ENCODE measurements at regions not wholly inside any gene's neighbourhood (a gene's known extent, or its start where the extent isn't known, plus 50 kb on each side); places are given as distances from the start of the nearest gene placed in this dataset.
"Not testable (repeated sequence)": the region's sequence is repeated elsewhere in the genome, so short reads cannot be mapped to it uniquely, and the experiment has no call there.

- DNase-seq (ENCODE audit: low read depth in 2 of 2) = no peak
Measured at GRCh38 chr13:79870766-79871165, 389.8 kb downstream of the NDFIP2 start.

DNA sequence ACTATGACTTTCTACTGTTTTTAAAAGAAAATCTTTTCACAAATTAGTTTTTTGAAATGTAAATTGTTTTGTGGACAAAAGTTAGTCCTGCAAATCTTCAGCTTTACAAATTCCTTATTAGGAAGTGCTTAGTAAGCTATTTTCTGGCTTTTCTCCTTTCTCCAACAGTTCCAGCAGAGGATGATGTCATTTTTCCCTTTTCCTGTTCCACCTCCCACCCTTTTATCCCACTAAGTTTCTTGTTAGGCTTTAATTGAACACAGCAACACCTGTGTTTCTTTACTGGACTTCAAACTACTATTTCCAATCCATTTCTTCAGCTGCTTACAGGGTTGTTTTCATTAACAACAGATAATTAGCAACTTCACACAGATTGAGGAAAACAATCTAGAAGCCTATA lies 389.2 kb downstream of the NDFIP2 start:
- DNase-seq (ENCODE audit: low read depth in 2 of 2) = no peak

DNA sequence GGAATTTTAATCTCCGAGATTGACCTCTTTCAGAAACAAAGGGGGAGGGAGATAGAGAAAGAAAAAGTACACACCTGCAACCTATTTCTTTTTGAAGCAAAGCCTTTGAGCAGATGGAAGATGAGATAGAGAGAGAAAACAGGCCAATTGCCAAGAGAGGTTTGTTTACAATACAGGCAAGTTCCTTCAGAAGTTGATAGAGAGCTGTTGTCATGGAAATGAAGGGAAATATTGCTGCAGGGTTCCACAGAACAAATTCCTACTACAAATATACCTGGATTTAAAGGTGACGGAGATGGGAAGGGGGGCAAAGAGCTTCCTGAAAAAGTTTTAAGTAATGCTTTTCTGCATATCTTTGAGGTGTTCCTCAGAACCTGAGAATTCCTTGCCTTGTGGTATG lies 388.4 kb downstream of the NDFIP2 start:
- no peak for DNase-seq (ENCODE audit: low read depth in 2 of 2)

- DNase-seq (ENCODE audit: low read depth in 2 of 2) = no peak
Measured at GRCh38 chr13:79867254-79867653, 386.3 kb downstream of the NDFIP2 start.

- DNase-seq (ENCODE audit: low read depth in 2 of 2) = no peak
Measured at GRCh38 chr13:79866436-79866835, 385.5 kb downstream of the NDFIP2 start.

- DNase-seq (ENCODE audit: low read depth in 2 of 2) = no peak
Measured at GRCh38 chr13:79862515-79862914, 381.6 kb downstream of the NDFIP2 start.

DNA sequence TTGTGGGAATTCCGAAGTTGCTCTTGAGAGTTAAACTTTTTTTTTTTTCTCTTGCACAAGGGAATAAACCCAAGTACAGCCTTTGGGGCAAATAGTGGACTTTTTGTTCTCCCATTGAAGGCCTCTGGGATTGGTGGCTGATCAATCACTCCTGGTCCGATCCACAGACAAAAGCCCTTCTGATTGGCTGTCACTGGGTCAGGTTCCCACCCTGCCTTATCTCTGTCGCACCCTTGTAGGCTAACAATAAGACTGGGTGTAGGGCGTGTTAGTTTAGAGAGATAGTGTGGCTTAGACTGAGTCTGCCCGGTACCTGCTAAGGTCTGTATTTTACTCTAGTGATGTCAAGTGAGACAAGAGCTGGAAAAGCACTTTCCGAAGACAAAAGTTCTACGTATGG lies 380.8 kb downstream of the NDFIP2 start:
- DNase-seq (ENCODE audit: low read depth in 2 of 2) = no peak

GRCh38 chr13:79860791-79861190 lies 379.8 kb downstream of the NDFIP2 start:
- DNase-seq (ENCODE audit: low read depth in 2 of 2) = no peak

GRCh38 chr13:79859756-79860155 lies 378.8 kb downstream of the NDFIP2 start:
- no peak for DNase-seq (ENCODE audit: low read depth in 2 of 2)

DNA sequence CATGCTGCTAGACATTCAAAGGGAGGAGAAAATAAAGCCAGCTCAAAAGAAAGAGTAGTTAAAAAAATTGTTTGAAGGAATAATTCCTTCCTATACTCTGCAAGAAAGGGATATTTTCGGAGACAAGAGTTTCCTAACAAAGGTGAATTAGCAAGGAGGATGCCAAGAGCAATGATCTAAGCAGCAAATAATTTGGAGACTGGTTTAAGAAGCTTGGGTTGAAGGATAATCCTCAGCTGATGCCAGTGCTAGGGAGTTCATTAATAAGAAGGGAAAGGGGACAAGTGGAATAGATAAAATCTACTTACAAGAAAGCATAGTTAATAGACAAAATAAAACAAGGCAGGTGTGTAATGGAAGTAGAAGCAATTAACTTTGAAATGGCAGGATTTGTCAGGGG lies 372.3 kb downstream of the NDFIP2 start:
- no peak for DNase-seq (ENCODE audit: low read depth in 2 of 2)

GRCh38 chr13:79851318-79851717 lies 370.4 kb downstream of the NDFIP2 start:
- DNase-seq (ENCODE audit: low read depth in 2 of 2) = no peak

- no peak for DNase-seq (ENCODE audit: low read depth in 2 of 2)
Measured at GRCh38 chr13:79847882-79848592, 367.1 kb downstream of the NDFIP2 start.

- no peak for DNase-seq (ENCODE audit: low read depth in 2 of 2)
Measured at GRCh38 chr13:79846386-79846785, 365.4 kb downstream of the NDFIP2 start.

DNA sequence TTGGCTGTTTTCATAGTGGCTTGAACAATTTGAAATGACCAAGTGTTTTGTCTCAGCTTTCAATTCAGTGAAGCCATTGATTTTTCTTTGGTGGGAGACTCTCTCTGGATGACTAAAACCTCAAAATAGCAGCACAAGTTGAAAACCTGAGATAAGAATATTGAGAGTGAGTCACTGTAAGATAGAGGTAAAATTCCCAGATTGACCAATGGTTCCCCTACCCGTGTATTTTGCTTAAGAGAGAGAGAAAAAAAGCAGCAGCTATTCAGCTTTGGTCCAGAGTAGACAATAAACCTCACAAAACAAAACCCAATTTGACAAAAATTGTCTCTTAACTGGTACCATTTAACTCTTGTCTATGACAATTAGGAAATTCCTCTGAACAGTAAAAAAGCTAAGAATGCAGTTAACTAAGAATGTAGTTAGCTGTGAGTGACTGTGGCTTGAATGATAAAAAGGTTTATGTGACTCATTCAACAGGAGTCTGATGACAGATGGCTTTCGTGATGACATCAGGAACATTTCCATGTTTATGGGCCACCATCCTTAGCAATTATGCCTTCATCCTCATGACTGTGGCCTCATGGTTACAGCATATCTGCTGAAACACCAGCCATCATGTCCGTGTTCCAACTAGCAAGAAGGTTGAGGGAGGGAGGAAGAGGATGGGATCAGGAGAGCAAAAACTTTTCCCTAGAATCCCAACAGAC lies 356.9 kb downstream of the NDFIP2 start:
- no peak for DNase-seq (ENCODE audit: low read depth in 2 of 2)

DNA sequence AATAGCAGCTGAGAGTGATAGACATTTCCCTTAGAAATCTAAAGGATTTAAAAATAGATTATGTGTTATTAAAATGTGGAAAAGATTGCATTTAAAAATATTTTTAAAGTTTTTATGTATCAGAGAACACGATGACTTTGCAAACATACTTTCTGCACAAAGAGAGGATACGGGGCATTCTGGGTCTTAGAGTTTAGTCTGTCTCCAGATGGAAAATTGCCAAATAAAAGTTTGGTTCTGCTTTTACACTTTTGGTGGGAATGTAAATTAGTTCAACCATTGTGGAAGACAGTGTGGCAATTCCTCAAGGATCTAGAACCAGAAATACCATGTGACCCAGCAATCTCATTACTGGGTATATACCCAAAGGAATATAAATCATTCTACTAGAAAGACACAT lies 355.2 kb downstream of the NDFIP2 start:
- DNase-seq (ENCODE audit: low read depth in 2 of 2) = not testable (repeated sequence)

DNA sequence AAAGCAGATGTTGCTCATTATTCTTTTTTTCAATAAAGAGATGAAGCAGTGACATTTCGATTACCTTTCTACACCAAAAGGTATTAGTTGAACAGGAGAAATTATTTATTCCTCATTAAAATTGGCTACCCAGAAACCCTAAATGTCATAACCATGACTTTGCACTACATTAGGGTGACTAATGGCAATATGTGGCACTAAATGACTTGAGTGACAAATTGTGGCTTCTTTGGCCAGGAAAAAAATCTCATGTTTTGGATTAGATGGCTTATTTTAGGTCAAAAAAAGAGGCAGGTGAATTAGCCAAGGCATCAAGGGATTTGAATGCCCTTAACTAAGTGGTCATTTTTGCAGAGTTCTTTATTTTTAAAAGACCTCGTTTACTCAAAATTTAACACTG lies 353.9 kb downstream of the NDFIP2 start:
- no peak for DNase-seq (ENCODE audit: low read depth in 2 of 2)

DNA sequence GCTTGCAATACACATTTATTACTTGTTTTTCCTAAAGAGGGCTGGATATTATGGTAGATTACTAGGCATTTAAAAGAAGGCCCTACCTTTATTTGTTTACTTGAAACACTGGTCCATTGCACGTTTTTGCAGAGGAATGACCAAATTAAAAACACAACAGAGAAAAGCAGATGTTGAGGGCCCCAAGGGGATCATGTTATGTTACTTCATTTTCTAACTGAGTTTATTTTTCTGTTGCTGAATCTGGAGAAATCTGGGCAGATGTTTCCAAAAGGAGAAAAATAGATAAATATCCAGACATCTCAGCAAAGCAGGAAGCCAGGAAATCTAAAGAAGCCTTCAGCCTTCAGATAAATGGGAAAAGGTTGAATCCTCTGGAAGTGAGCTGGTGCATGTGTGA lies 353.0 kb downstream of the NDFIP2 start:
- DNase-seq (ENCODE audit: low read depth in 2 of 2) = no peak

GRCh38 chr13:79831556-79831955 lies 350.6 kb downstream of the NDFIP2 start:
- DNase-seq (ENCODE audit: low read depth in 2 of 2) = no peak

DNA sequence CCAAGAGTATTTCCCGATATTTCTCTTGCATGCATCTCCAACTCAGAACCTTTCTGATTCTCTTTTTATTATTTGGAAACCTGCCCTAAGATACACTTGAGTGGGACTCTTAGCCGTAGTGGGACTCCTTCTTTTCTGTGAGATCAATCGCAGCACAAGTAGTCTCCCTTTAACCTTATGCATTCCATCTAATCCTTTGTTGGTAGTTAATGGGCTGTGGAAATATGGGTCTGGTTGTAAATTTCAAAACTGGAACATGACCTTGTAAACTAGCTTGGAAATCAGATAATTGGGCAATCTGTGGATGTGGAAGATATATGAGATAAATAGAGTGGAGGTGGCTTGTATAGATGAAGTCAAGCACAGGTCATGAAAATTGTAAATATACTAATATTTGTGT lies 350.0 kb downstream of the NDFIP2 start:
- no peak for DNase-seq (ENCODE audit: low read depth in 2 of 2)

DNA sequence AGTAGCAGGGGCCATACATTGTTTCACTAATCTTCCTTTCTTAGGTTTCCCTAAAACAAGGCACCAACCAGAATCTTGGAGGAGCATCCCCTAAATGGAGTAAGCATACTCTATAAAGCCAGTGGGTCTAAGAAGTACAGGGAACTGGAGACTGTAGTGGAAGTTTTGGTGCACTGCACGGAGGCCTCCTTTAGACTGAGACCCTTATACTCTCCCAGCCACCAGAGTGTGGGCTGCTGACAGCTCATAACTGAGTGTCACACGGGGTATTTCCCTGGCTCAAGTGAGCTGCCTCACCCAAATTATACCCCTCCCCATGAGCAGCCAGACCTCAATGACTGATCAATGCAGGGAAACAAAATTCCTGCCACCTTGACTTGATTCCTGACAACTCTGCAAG lies 349.5 kb downstream of the NDFIP2 start:
- DNase-seq (ENCODE audit: low read depth in 2 of 2) = no peak

- DNase-seq (ENCODE audit: low read depth in 2 of 2) = no peak
Measured at GRCh38 chr13:79829880-79830279, 348.9 kb downstream of the NDFIP2 start.

- DNase-seq (ENCODE audit: low read depth in 2 of 2) = no peak
Measured at GRCh38 chr13:79825959-79826358, 345.0 kb downstream of the NDFIP2 start.

- DNase-seq (ENCODE audit: low read depth in 2 of 2) = no peak
Measured at GRCh38 chr13:79815041-79815440, 334.1 kb downstream of the NDFIP2 start.

Data from stimulated activated CD8-positive, alpha-beta memory T cell treated with anti-CD3 and anti-CD28 coated beads, Interleukin-7, amount 100 ng/mL, for 4 hours (primary cell).